GM12892 (cell line): ENCODE measurements at regions not wholly inside any gene's neighbourhood (a gene's known extent, or its start where the extent isn't known, plus 50 kb on each side); places are given as distances from the start of the nearest gene placed in this dataset.
"Not testable (repeated sequence)": the region's sequence is repeated elsewhere in the genome, so short reads cannot be mapped to it uniquely, and the experiment has no call there.

Experiments used
- DNase-seq: peaks from one replicate; pipeline ENCODE4 v3.0.0; 2011; ENCODE audit not compliant: insufficient read length
- FAIRE-seq: peaks from 2 replicates; lab custom pipeline; 2011; peaks lifted over from hg19 to GRCh38; lab: Jason Lieb, UNC
- POLR2A ChIP-seq: IDR thresholded peaks from 2 replicates; pipeline ENCODE4 v1.6.1; 2011; ENCODE audit warnings: low read depth, low read length, control low read depth
- POLR2AphosphoS5 ChIP-seq: IDR thresholded peaks from 2 replicates; pipeline ENCODE4 v1.6.1; 2011; ENCODE audit warnings: low read depth, low read length, control low read depth
- TAF1 ChIP-seq: IDR thresholded peaks from 2 replicates; pipeline ENCODE4 v1.6.1; 2011; ENCODE audit warnings: low read depth, mild to moderate bottlenecking, control low read depth, low read length, borderline replicate concordance

DNA sequence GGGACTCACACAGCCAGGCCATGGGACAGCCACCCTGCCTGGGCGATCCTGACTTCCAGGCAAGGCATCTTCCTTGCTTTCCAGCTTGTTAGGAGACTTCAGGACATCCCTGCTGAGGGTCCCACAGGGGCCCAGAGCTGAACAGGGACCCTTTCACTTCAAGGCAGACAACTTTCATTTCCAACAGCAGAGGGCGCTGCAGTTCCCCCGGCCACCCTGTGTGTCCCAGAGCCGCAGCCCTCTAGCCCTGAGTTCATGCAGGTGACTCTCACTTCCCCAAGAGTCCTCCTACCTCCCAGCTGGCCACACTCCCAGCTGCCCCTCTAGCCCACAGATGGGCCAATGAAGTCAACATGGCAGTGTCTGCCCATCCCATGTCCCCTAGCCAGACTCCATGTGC lies 1556.0 kb downstream of the FOXD4L5 start:
- not testable (repeated sequence) for DNase-seq, FAIRE-seq

DNA sequence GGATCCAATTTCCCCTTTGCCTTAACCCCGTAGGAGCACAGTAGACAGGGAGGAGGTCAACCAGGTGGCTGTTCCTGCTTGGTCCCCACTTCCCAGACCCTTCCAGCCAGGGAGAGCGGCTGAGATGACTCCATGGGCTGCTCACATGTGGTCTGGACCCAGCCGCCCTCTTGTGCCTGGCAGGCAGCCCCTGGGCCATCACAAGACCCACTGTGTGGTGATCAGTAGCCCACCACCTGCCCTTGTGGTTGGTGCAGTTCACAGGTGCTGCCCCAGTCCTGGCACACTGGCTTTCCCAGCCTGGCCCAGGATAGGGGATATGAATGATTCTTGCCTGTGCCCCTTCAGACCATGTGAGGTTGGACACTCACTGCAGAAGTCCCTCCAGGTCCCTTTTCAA lies 1556.7 kb downstream of the FOXD4L5 start:
- no peak for FAIRE-seq
- TF ChIP-seq POLR2AphosphoS5: no peak
- TF ChIP-seq TAF1: no peak
- no peak for TF ChIP-seq POLR2A
- DNase-seq: no peak

- FAIRE-seq, DNase-seq: not testable (repeated sequence)
These were observed 1576.7 kb downstream of the FOXD4L5 start for GRCh38 chr9:63708285-63708684.

- not testable (repeated sequence) for FAIRE-seq, DNase-seq
These were observed 1580.6 kb downstream of the FOXD4L5 start for GRCh38 chr9:63704456-63704855.

DNA sequence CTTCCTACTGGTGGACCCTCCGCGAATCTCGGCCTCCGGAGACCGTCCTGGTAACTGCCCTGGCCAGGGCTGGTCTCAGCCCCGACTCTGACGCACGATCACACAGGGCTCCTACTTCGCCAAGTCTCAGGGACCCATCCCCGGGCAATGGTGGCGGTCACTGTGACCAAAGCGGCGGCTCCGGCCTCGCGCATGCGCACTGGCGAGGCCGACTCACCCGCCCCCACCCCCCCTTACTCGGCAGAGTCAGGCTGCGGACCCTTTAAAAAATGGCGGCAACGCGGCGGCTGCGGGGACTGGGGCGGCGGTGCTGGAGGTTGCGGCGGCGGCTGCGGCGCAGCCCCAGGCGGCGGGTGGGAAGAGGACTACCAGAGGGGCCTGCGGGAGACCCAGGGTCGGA lies 1581.3 kb downstream of the FOXD4L5 start:
- FAIRE-seq, DNase-seq: not testable (repeated sequence)

- DNase-seq, FAIRE-seq: not testable (repeated sequence)
These were observed 1581.8 kb downstream of the FOXD4L5 start for GRCh38 chr9:63703138-63703665.
